HepG2 (cell line): ENCODE measurements at regions not wholly inside any gene's neighbourhood (a gene's known extent, or its start where the extent isn't known, plus 50 kb on each side); places are given as distances from the start of the nearest gene placed in this dataset.

Experiments used
- ATAC-seq: fragments of 200-7000 bp; cut with Tn5 transposase; 3 replicates; pipeline ENCODE4 v1.9.1; 2020; ENCODE audit warnings: mild to moderate bottlenecking, moderate library complexity
- BruUV-seq: library from RNA; stranded (reverse); fragments of 400-500 nt; replicated peaks from 2 replicates; lab custom pipeline; 2021; lab: Mats Ljungman, UMichigan
- CTCF ChIA-PET: fragments of 300-600 bp; formaldehyde crosslinking; extraction: SDS; loops from one replicate; lab custom pipeline; 2021; ENCODE audit warnings: low total read pairs, inconsistent platforms, low intra/inter-chr PET ratio; lab: Yijun Ruan, JAX
- POLR2A ChIA-PET: fragments of 350-600 bp; sonication (Branson Sonifier 250); formaldehyde crosslinking; loops from one replicate; lab custom pipeline; 2020; ENCODE audit warnings: antibody characterized with exemption, inconsistent platforms; lab: Yijun Ruan, JAX
- DNase-seq: peaks from one replicate; pipeline ENCODE4 v3.0.0-alpha.2; 2015; ENCODE audit warnings: low spot score
- FAIRE-seq: peaks from 3 replicates; lab custom pipeline; 2011; peaks lifted over from hg19 to GRCh38; lab: Jason Lieb, UNC
- H2AFZ ChIP-seq: one replicate; pipeline ENCODE4 v1.6.1; 2011; ENCODE audit warnings: low read length, inconsistent platforms
- H3K27ac ChIP-seq: fragments of 300-600 bp; 3 replicates; pipeline ENCODE4 v1.8.0; 2011; ENCODE audit warnings: mixed run types, mild to moderate bottlenecking, mixed read lengths, low read length, inconsistent platforms; ENCODE audit not compliant: insufficient read depth; ENCODE audit errors: extremely low read length
- H3K27me3 ChIP-seq, 2 experiments: fragments of 200-600 bp in 1 of 2; 2 replicates in 1 of 2; 3 replicates in 1 of 2; pipeline versions ENCODE4 v1.6.0 to v1.8.0; 2011; ENCODE audit warnings: low read length in 2 of 2, mild to moderate bottlenecking in 2 of 2, moderate library complexity in 2 of 2, inconsistent platforms in 1 of 2; ENCODE audit not compliant: insufficient read depth in 2 of 2, control insufficient read depth in 1 of 2
- H3K36me3 ChIP-seq, 2 experiments: fragments of 200-600 bp in 1 of 2; replicated peaks in 1 of 2; 2 replicates in 1 of 2; 3 replicates in 1 of 2; pipeline versions ENCODE4 v1.5.1 to v1.8.0; 2011; ENCODE audit warnings: low read length in 2 of 2, inconsistent platforms in 1 of 2; ENCODE audit not compliant: insufficient read depth in 2 of 2, control insufficient read depth in 1 of 2
- H3K4me1 ChIP-seq: 2 replicates; pipeline ENCODE4 v1.5.1; 2012; ENCODE audit warnings: low read length, inconsistent platforms; ENCODE audit not compliant: insufficient read depth
- H3K4me2 ChIP-seq: 2 replicates; pipeline ENCODE4 v1.6.0; 2011; ENCODE audit warnings: low read depth, low read length, inconsistent platforms
- H3K4me3 ChIP-seq, 3 experiments: fragments of 200-600 bp in 1 of 3; sonication (generic), shearing (Covaris generic) in 1 of 3; replicated peaks in 1 of 3; 2 replicates each; pipeline ENCODE4 v1.5.1; 2011 to 2016; ENCODE audit warnings: low read length in 3 of 3, inconsistent platforms in 2 of 3, low read depth in 2 of 3, mild to moderate bottlenecking in 2 of 3, control low read depth in 1 of 3, mixed read lengths in 1 of 3; ENCODE audit not compliant: insufficient read depth in 1 of 3
- H3K79me2 ChIP-seq: one replicate; pipeline ENCODE4 v1.6.1; 2011; ENCODE audit warnings: low read length, inconsistent platforms; ENCODE audit not compliant: insufficient read depth
- H3K9ac ChIP-seq: 2 replicates; pipeline ENCODE4 v1.6.0; 2011; ENCODE audit warnings: mild to moderate bottlenecking, low read depth, low read length, inconsistent platforms; ENCODE audit not compliant: insufficient read depth
- H3K9me3 ChIP-seq: 2 replicates; pipeline ENCODE4 v1.5.1; 2012; ENCODE audit warnings: mild to moderate bottlenecking, low read length
- H4K20me1 ChIP-seq: 2 replicates; pipeline ENCODE4 v1.6.0; 2011; ENCODE audit warnings: inconsistent platforms, mild to moderate bottlenecking, low read length, moderate library complexity; ENCODE audit not compliant: insufficient read depth
- ARNTL ChIP-seq: sonication (generic); formaldehyde crosslinking; IDR thresholded peaks from 2 replicates; pipeline ENCODE4 v1.4.0; 2020; ENCODE audit warnings: mild to moderate bottlenecking, missing genetic modification reagents
- FUBP1 ChIP-seq: sonication (generic); formaldehyde crosslinking; IDR thresholded peaks from 2 replicates; pipeline ENCODE4 v1.5.1; 2020; ENCODE audit warnings: missing genetic modification reagents, mild to moderate bottlenecking, borderline replicate concordance
- GABPA ChIP-seq, 2 experiments: IDR thresholded peaks; 2 replicates each; pipeline ENCODE4 v1.6.1; 2011 to 2016; ENCODE audit warnings: low read depth in 2 of 2, low read length in 1 of 2, missing biosample characterization in 1 of 2, missing genetic modification characterization in 1 of 2
- HOXA3 ChIP-seq: sonication (generic); formaldehyde crosslinking; IDR thresholded peaks from 2 replicates; pipeline ENCODE4 v1.5.0; 2020; ENCODE audit warnings: missing genetic modification reagents
- KLF15 ChIP-seq: sonication (generic); formaldehyde crosslinking; IDR thresholded peaks from 2 replicates; pipeline ENCODE4 v1.8.1; 2023; ENCODE audit warnings: borderline replicate concordance, mild to moderate bottlenecking, inconsistent platforms, missing genetic modification reagents, mixed read lengths
- MXD1 ChIP-seq: sonication (generic); formaldehyde crosslinking; IDR thresholded peaks from 2 replicates; pipeline ENCODE4 v1.4.0; 2020; ENCODE audit warnings: mild to moderate bottlenecking, missing genetic modification reagents
- PAF1 ChIP-seq: IDR thresholded peaks from 2 replicates; pipeline ENCODE4 v1.6.1; 2016; ENCODE audit warnings: missing genetic modification reagents, missing compliant biosample characterization
- PRDM10 ChIP-seq: sonication (generic); formaldehyde crosslinking; IDR thresholded peaks from 2 replicates; pipeline ENCODE4 v1.4.0; 2020; ENCODE audit warnings: low read depth, missing genetic modification reagents
- RAD51 ChIP-seq: fragments of 450-650 bp; IDR thresholded peaks from 2 replicates; pipeline ENCODE4 v1.6.1; 2016; ENCODE audit warnings: borderline replicate concordance
- SP4 ChIP-seq: sonication (generic); formaldehyde crosslinking; IDR thresholded peaks from 2 replicates; pipeline ENCODE4 v1.8.1; 2023; ENCODE audit warnings: mild to moderate bottlenecking, missing genetic modification reagents
- ZEB1 ChIP-seq: IDR thresholded peaks from 2 replicates; pipeline ENCODE4 v1.6.1; 2012; ENCODE audit warnings: mild to moderate bottlenecking, low read depth, inconsistent platforms; ENCODE audit not compliant: insufficient replicate concordance
- ZFP82 ChIP-seq: sonication (generic); formaldehyde crosslinking; IDR thresholded peaks from 2 replicates; pipeline ENCODE4 v1.5.1; 2020; ENCODE audit warnings: mild to moderate bottlenecking, missing genetic modification reagents, borderline replicate concordance
- ZGPAT ChIP-seq: IDR thresholded peaks from 2 replicates; pipeline ENCODE4 v1.6.1; 2016; ENCODE audit warnings: mild to moderate bottlenecking
- ZMAT5 ChIP-seq: sonication (generic); formaldehyde crosslinking; IDR thresholded peaks from 2 replicates; pipeline ENCODE4 v1.5.0; 2020; ENCODE audit warnings: mild to moderate bottlenecking, low read depth, missing genetic modification reagents, borderline replicate concordance
- ZNF354B ChIP-seq: sonication (generic); formaldehyde crosslinking; IDR thresholded peaks from 2 replicates; pipeline ENCODE4 v1.8.0; 2022; ENCODE audit warnings: mild to moderate bottlenecking, missing genetic modification reagents
- ZNF616 ChIP-seq: sonication (generic); formaldehyde crosslinking; IDR thresholded peaks from 2 replicates; pipeline ENCODE4 v1.5.0; 2020; ENCODE audit warnings: low read depth, mild to moderate bottlenecking, missing genetic modification reagents
- ZNF678 ChIP-seq: sonication (generic); formaldehyde crosslinking; IDR thresholded peaks from 2 replicates; pipeline ENCODE4 v1.4.0; 2020; ENCODE audit warnings: mild to moderate bottlenecking, missing genetic modification reagents
- ZNF776 ChIP-seq: sonication (generic); formaldehyde crosslinking; IDR thresholded peaks from 2 replicates; pipeline ENCODE4 v1.4.0; 2020; ENCODE audit warnings: mild to moderate bottlenecking, missing genetic modification reagents
- WGBS: methylation state at CpG from one replicate; pipeline ENCODE4 v1.1.6; 2017; ENCODE audit warnings: low lambda C conversion rate; 5-methylcytosine and 5-hydroxymethylcytosine counted together
- in situ Hi-C: cut with HindIII; loops from 2 replicates; pipeline ENCODE4 v1.10.0; 2017; ENCODE audit warnings: low pct_unique_long_range_greater_than_20kb; ENCODE audit not compliant: extremely low pct_ligation_motif_present
- intact Hi-C: fragments of 100-400 bp; cut with micrococcal nuclease; formaldehyde crosslinking; loops from one replicate; pipeline ENCODE4 v1.10.0; 2022; ENCODE audit not compliant: unreplicated experiment

- Histone ChIP-seq H3K4me3 (no peak overlapping the region), H2AFZ (no peak overlapping the region), H3K9me3 (peaks cover 8% of the 10 kb centered on the region), H3K27me3 (no peaks in the 10 kb centered on the region), H3K4me1 (peaks cover 60% of the 10 kb centered on the region), H3K9ac (no peak overlapping the region), H4K20me1 (no peaks in the 10 kb centered on the region), H3K4me2 (no peak overlapping the region), H3K36me3 (no peaks in the 10 kb centered on the region), H3K27ac (no peak overlapping the region), H3K79me2 (no peaks in the 10 kb centered on the region)
- CTCF ChIA-PET = interaction anchor here (1.1 to 1.9 kb wide), 2 partner anchors 187 to 437 kb away, joined by 4 to 8 read pairs; no protein-coding TSS in a partner anchor
- in situ Hi-C loops = loop anchor here (5.0 to 10.0 kb wide), 2 partner anchors 78 to 120 kb away; partner anchors contain the start of gene C1GALT1
- DNase-seq = no peak
- ATAC-seq = no peak
- no peak for FAIRE-seq
- POLR2A ChIA-PET = interaction anchor here (1.1 kb wide), 1 partner anchor 70 kb away, joined by 4 read pairs; no protein-coding TSS in a partner anchor
- BruUV-seq = no TSS peak
- intact Hi-C loops = loop anchor here (5.0 to 10.0 kb wide), 3 partner anchors 123 to 430 kb away; partner anchors contain the start of gene COL28A1
- WGBS = 80% methylated on average over 7 of the region's 7 CpGs
- TF ChIP-seq RAD51 (no peak), ZFP82 (CRISPR knock-in tag) (no peak), MXD1 (CRISPR knock-in tag) (no peak), SP4 (CRISPR knock-in tag) (no peak), HOXA3 (CRISPR knock-in tag) (no peak), KLF15 (CRISPR knock-in tag) (no peak), ZNF616 (CRISPR knock-in tag) (no peak), PAF1 (CRISPR knock-in tag) (no peak), PRDM10 (CRISPR knock-in tag) (no peak), GABPA (IDR thresholded peaks at IDR 0.05; ENCODE audit: low read depth, low read length) (no peak), GABPA (CRISPR knock-in tag; IDR thresholded peaks at IDR 0.05; ENCODE audit: low read depth) (no peak), ZGPAT (CRISPR knock-in tag) (no peak), ZNF354B (CRISPR knock-in tag) (no peak), ZNF776 (no peak), ZMAT5 (no peak), ZNF678 (CRISPR knock-in tag) (no peak), ARNTL (CRISPR knock-in tag) (no peak), FUBP1 (no peak), ZEB1 (no peak)
Observed at GRCh38 chr7:7104314-7104698, 78.0 kb upstream of the C1GALT1 start.
